GM13976 (cell line): ENCODE measurements at regions not wholly inside any gene's neighbourhood (a gene's known extent, or its start where the extent isn't known, plus 50 kb on each side); places are given as distances from the start of the nearest gene placed in this dataset.

Source experiments
- DNase-seq: peaks from one replicate; pipeline ENCODE4 v3.0.0; 2012; ENCODE audit warnings: low spot score
- in situ Hi-C: fragments of 300-500 bp; cut with MboI; formaldehyde crosslinking; loops from one replicate; pipeline ENCODE4 v1.12.0; 2022; ENCODE audit warnings: low sequenced_read_pairs, mixed read lengths, inconsistent platforms; ENCODE audit not compliant: unreplicated experiment
- TF ChIP-seq, protein P1 (sequence below): IDR thresholded peaks from 2 replicates; pipeline ENCODE4 v1.5.1; 2012; ENCODE audit warnings: borderline replicate concordance, mild to moderate bottlenecking; ENCODE audit not compliant: insufficient read depth; ENCODE audit errors: extremely low read depth, missing control alignments, control extremely low read depth

DNA sequence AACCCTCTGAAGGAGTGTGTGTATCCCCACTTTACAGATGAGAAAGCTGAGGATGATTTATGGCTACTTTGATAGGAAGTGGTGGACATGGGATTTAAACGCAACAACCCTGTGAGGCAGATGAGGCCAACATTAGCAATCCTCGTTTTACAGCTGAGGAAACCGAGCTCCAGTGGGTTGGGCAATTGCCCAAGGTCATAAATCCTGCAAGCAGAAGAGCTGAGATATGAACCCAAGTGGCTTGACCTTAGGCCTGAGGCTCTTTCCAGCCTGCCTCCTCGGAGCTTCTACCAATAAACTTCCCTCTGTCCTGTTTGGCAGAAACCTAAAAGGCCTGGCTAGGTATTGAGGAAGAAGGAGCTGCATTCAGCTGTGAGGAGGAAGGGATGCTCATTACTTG lies 185.5 kb upstream of the RBPJ start:
- TF ChIP-seq, protein P1, sequence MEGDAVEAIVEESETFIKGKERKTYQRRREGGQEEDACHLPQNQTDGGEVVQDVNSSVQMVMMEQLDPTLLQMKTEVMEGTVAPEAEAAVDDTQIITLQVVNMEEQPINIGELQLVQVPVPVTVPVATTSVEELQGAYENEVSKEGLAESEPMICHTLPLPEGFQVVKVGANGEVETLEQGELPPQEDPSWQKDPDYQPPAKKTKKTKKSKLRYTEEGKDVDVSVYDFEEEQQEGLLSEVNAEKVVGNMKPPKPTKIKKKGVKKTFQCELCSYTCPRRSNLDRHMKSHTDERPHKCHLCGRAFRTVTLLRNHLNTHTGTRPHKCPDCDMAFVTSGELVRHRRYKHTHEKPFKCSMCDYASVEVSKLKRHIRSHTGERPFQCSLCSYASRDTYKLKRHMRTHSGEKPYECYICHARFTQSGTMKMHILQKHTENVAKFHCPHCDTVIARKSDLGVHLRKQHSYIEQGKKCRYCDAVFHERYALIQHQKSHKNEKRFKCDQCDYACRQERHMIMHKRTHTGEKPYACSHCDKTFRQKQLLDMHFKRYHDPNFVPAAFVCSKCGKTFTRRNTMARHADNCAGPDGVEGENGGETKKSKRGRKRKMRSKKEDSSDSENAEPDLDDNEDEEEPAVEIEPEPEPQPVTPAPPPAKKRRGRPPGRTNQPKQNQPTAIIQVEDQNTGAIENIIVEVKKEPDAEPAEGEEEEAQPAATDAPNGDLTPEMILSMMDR, result no peak
- no peak for DNase-seq
- in situ Hi-C loops, result no loop called here

DNA sequence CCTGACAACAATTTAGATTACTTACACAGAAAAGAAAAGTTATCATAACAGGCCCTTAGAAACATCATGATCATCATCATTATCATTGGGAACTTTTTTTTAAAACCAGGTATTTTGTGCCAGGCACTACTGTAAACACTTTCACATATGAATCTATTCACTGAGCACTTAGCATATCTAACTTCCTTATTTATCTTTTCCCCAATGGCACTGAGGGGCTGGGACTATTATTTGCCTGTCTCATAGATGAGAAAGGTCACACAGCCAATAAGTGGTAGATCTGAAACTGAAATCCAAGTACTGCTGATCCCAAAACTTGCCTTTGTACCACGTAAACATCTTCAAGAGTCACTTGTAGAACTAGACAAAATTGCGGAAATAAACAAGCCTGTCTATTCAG lies 184.2 kb upstream of the RBPJ start:
- TF ChIP-seq, protein P1, result no peak

DNA sequence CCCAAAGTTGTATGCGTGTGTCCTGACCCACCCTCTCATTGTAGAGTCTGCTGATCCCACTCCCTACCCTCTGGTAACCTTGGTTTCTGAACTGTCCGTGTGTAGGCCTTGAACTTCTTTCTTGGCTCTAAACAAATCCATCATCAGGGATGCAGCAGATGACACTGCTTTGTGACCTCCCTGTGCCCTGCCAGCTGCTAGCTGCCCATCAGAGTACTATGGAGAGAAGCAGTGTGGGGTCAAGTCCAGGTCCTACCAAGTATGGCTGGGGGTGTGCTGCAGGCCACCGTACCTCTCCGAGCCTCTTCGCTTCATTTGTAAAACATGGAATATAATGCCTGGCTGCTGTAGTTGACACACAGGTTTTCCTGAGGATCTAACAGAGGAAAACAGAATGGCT lies 183.5 kb upstream of the RBPJ start:
- TF ChIP-seq, protein P1, result no peak
- in situ Hi-C loops, result no loop called here
- no peak for DNase-seq

More for the DNA sequence above, 184.2 kb upstream of the RBPJ start:
- no peak for DNase-seq
- in situ Hi-C loops, result no loop called here

DNA sequence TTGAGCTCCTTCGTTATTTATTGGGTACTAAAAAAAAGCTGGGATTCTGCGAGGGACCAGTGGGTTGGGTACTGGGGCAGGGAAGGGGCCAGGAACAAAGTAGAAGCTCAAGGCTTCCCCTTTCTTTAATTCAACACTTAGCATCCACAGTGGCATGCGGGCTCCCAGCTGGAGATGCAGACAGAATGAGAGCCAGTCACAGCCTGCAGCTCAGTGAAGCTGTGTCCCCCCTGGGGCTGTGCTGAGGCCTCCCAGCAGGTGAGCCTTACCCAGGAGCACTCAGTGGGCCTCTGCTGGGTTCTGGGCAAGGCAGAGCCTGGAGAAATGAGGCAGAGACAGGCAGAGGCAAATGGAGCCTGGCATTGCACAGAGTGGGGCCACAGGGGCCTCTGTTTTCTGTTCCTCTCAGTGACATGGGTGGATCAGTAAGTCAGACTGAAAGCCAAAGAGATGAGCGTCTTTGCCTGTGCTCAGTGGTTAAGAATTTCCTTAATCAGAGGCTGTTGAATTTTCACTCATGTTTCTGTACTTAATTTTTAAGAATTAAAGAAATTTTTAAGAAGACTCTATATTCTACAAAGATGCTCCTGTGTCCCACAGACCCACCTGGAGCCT lies 181.4 kb upstream of the RBPJ start:
- TF ChIP-seq, protein P1, result no peak
- in situ Hi-C loops, result no loop called here
- peak; percentile 24 for DNase-seq

DNA sequence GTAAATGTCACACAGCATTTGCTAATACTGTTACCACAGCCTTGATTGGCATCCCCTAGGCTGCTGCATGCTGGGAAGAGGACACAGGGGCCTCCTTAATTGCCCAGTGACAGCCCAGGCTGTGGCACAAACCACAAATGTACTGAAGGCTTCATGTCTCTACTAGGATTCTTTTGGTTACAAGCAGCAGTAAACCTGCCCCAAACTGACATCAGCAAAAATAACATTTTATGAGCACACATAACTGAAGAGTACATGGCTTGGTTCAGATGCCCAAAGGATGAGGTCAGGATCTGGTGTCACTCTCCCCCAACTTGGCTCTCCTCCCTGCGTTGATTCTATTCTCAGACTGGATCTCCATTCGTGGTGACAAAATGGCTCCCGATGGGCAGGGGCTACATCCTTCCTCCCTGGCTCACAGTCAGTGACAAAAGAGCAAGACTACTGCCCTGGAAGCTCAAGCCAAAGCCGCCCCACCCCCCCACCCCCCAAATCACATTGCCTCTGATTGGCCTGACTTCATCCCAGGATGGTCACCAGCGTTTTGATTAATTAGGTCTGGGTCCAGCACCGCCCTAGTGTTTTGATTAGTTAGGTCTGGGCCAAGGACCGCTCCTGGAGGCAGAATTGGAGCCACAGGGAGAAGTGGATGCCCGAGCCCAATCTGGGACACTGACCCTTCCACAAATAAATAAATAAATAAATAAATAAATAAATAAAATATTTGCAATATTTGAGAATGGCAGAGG lies 180.5 kb upstream of the RBPJ start:
- TF ChIP-seq, protein P1, result no peak
- in situ Hi-C loops, result no loop called here
- DNase-seq, result no peak

DNA sequence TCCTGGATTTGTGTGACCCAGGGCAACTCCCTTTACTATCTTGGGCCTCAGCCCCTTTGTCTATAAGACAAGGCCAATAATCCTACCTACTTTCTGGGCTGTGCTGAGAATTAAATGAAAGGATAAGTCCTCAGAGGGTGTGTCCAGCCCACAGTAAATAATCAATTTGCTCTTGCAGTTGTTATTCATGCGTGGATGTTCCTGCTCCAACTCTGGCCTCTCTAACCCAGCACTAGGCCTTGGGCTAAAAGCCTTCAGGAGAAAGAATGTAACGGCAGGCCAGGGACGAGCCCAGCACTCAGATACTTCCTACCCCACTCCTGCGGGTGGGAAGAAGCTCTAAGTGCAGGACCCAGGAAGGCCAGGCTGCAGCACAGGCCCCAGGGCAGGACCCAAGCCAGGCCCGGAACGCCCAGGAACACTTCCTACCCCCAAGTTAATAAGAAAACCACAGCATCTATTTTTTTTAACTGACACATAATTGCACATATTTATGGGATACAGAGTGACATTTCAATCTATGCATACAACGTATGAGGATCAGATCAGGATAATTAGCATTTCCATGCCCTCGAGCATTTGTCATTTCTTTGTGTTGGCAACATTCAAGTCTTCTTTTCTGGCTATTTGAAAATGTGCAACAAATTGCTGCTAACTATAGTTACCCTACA lies 179.6 kb upstream of the RBPJ start:
- TF ChIP-seq, protein P1, result no peak
- no peak for DNase-seq
- in situ Hi-C loops, result no loop called here
